ENCODE measurements at regions not wholly inside any gene's neighbourhood (a gene's known extent, or its start where the extent isn't known, plus 50 kb on each side); places are given as distances from the start of the nearest gene placed in this dataset.

- Mint-ChIP-seq H3K9me3 (peaks cover 1% of the 10 kb centered on the region), H3K27ac (no peak overlapping the region), H3K4me1 (no peaks in the 10 kb centered on the region), H3K4me3 (no peak overlapping the region), H3K36me3 (no peaks in the 10 kb centered on the region), H3K27me3 (no peaks in the 10 kb centered on the region)
- ATAC-seq (ENCODE audit: low read depth) (no peak), DNase-seq (no peak)
- POLR2A ChIA-PET: no interaction called here
Observed at GRCh38 chr4:96139251-96139929, 299.5 kb downstream of the PDHA2 start.

- DNase-seq (no peak), ATAC-seq (ENCODE audit: low read depth) (no peak)
- H3K27me3 Mint-ChIP-seq: no peaks in the 10 kb centered on the region
- H3K27ac Mint-ChIP-seq: no peak overlapping the region
- H3K36me3 Mint-ChIP-seq: no peaks in the 10 kb centered on the region
- POLR2A ChIA-PET: no interaction called here
- no peak overlapping the region for H3K4me3 Mint-ChIP-seq
- no peaks in the 10 kb centered on the region for H3K9me3 Mint-ChIP-seq
- no peaks in the 10 kb centered on the region for H3K4me1 Mint-ChIP-seq
Observed at GRCh38 chr4:96145601-96146000, 305.7 kb downstream of the PDHA2 start.

GRCh38 chr4:96146686-96147085, 306.8 kb downstream of the PDHA2 start:
- POLR2A ChIA-PET: no interaction called here
- no peak for ATAC-seq (ENCODE audit: low read depth)
- no peaks in the 10 kb centered on the region for H3K36me3 Mint-ChIP-seq
- no peaks in the 10 kb centered on the region for H3K9me3 Mint-ChIP-seq
- no peaks in the 10 kb centered on the region for H3K27me3 Mint-ChIP-seq
- no peak overlapping the region for H3K27ac Mint-ChIP-seq
- H3K4me3 Mint-ChIP-seq: no peak overlapping the region
- H3K4me1 Mint-ChIP-seq: no peaks in the 10 kb centered on the region
- DNase-seq: no peak

- Mint-ChIP-seq H3K9me3 (no peaks in the 10 kb centered on the region), H3K27me3 (no peaks in the 10 kb centered on the region), H3K4me1 (no peaks in the 10 kb centered on the region), H3K36me3 (no peaks in the 10 kb centered on the region), H3K27ac (no peak overlapping the region), H3K4me3 (no peak overlapping the region)
- POLR2A ChIA-PET: no interaction called here
- DNase-seq: no peak
- ATAC-seq (ENCODE audit: low read depth): no peak
Observed at GRCh38 chr4:96149894-96150293, 310.0 kb downstream of the PDHA2 start.

- no peaks in the 10 kb centered on the region for H3K36me3 Mint-ChIP-seq
- H3K9me3 Mint-ChIP-seq: no peaks in the 10 kb centered on the region
- H3K4me3 Mint-ChIP-seq: no peak overlapping the region
- no peak overlapping the region for H3K27ac Mint-ChIP-seq
- POLR2A ChIA-PET: no interaction called here
- ATAC-seq (ENCODE audit: low read depth) (no peak), DNase-seq (no peak)
- H3K27me3 Mint-ChIP-seq: no peaks in the 10 kb centered on the region
- H3K4me1 Mint-ChIP-seq: no peaks in the 10 kb centered on the region
Observed at GRCh38 chr4:96150466-96150865, 310.6 kb downstream of the PDHA2 start.

- H3K27me3 Mint-ChIP-seq: no peaks in the 10 kb centered on the region
- H3K4me1 Mint-ChIP-seq: no peaks in the 10 kb centered on the region
- POLR2A ChIA-PET: no interaction called here
- ATAC-seq (ENCODE audit: low read depth) (no peak), DNase-seq (no peak)
- H3K9me3 Mint-ChIP-seq: no peaks in the 10 kb centered on the region
- H3K27ac Mint-ChIP-seq: no peak overlapping the region
- no peak overlapping the region for H3K4me3 Mint-ChIP-seq
- no peaks in the 10 kb centered on the region for H3K36me3 Mint-ChIP-seq
Observed at GRCh38 chr4:96152824-96153223, 312.9 kb downstream of the PDHA2 start.

- ATAC-seq (ENCODE audit: low read depth) (no peak), DNase-seq (no peak)
- Mint-ChIP-seq H3K27ac (no peak overlapping the region), H3K9me3 (no peaks in the 10 kb centered on the region), H3K4me3 (no peak overlapping the region), H3K4me1 (no peaks in the 10 kb centered on the region), H3K27me3 (no peaks in the 10 kb centered on the region), H3K36me3 (no peaks in the 10 kb centered on the region)
- POLR2A ChIA-PET: no interaction called here
Observed at GRCh38 chr4:96154676-96155075, 314.8 kb downstream of the PDHA2 start.

- POLR2A ChIA-PET: no interaction called here
- ATAC-seq (ENCODE audit: low read depth) (no peak), DNase-seq (no peak)
- Mint-ChIP-seq H3K9me3 (no peaks in the 10 kb centered on the region), H3K27ac (no peak overlapping the region), H3K27me3 (no peaks in the 10 kb centered on the region), H3K4me1 (no peaks in the 10 kb centered on the region), H3K4me3 (no peak overlapping the region), H3K36me3 (no peaks in the 10 kb centered on the region)
Observed at GRCh38 chr4:96162636-96163035, 322.7 kb downstream of the PDHA2 start.

- Mint-ChIP-seq H3K4me3 (no peak overlapping the region), H3K27ac (no peak overlapping the region), H3K36me3 (no peaks in the 10 kb centered on the region), H3K27me3 (no peaks in the 10 kb centered on the region), H3K9me3 (no peaks in the 10 kb centered on the region), H3K4me1 (no peaks in the 10 kb centered on the region)
- no peak for DNase-seq
- ATAC-seq (ENCODE audit: low read depth): no peak
- POLR2A ChIA-PET: no interaction called here
Observed at GRCh38 chr4:96164814-96165351, 325.0 kb downstream of the PDHA2 start.

- POLR2A ChIA-PET: no interaction called here
- Mint-ChIP-seq H3K4me3 (no peak overlapping the region), H3K9me3 (no peaks in the 10 kb centered on the region), H3K4me1 (no peaks in the 10 kb centered on the region), H3K36me3 (no peaks in the 10 kb centered on the region), H3K27me3 (no peaks in the 10 kb centered on the region), H3K27ac (no peak overlapping the region)
- DNase-seq: no peak
- ATAC-seq (ENCODE audit: low read depth): no peak
Observed at GRCh38 chr4:96166806-96167205, 326.9 kb downstream of the PDHA2 start.

- no peaks in the 10 kb centered on the region for H3K4me1 Mint-ChIP-seq
- no peaks in the 10 kb centered on the region for H3K36me3 Mint-ChIP-seq
- H3K4me3 Mint-ChIP-seq: no peak overlapping the region
- no peaks in the 10 kb centered on the region for H3K9me3 Mint-ChIP-seq
- POLR2A ChIA-PET: no interaction called here
- H3K27ac Mint-ChIP-seq: no peak overlapping the region
- no peak for DNase-seq
- no peaks in the 10 kb centered on the region for H3K27me3 Mint-ChIP-seq
- no peak for ATAC-seq (ENCODE audit: low read depth)
Observed at GRCh38 chr4:96170198-96170597, 330.3 kb downstream of the PDHA2 start.

GRCh38 chr4:96173756-96174155, 333.9 kb downstream of the PDHA2 start:
- H3K27me3 Mint-ChIP-seq: no peaks in the 10 kb centered on the region
- no peak overlapping the region for H3K27ac Mint-ChIP-seq
- H3K4me1 Mint-ChIP-seq: no peaks in the 10 kb centered on the region
- DNase-seq (no peak), ATAC-seq (ENCODE audit: low read depth) (no peak)
- H3K36me3 Mint-ChIP-seq: no peaks in the 10 kb centered on the region
- POLR2A ChIA-PET: no interaction called here
- no peak overlapping the region for H3K4me3 Mint-ChIP-seq
- no peaks in the 10 kb centered on the region for H3K9me3 Mint-ChIP-seq

- no peaks in the 10 kb centered on the region for H3K4me1 Mint-ChIP-seq
- no peak overlapping the region for H3K4me3 Mint-ChIP-seq
- ATAC-seq (ENCODE audit: low read depth) (no peak), DNase-seq (no peak)
- H3K27me3 Mint-ChIP-seq: no peaks in the 10 kb centered on the region
- H3K36me3 Mint-ChIP-seq: no peaks in the 10 kb centered on the region
- no peaks in the 10 kb centered on the region for H3K9me3 Mint-ChIP-seq
- no peak overlapping the region for H3K27ac Mint-ChIP-seq
- POLR2A ChIA-PET: no interaction called here
Observed at GRCh38 chr4:96175871-96176270, 336.0 kb downstream of the PDHA2 start.

- no peaks in the 10 kb centered on the region for H3K9me3 Mint-ChIP-seq
- no peak for ATAC-seq (ENCODE audit: low read depth)
- H3K36me3 Mint-ChIP-seq: no peaks in the 10 kb centered on the region
- H3K4me1 Mint-ChIP-seq: no peaks in the 10 kb centered on the region
- H3K27me3 Mint-ChIP-seq: no peaks in the 10 kb centered on the region
- DNase-seq: no peak
- H3K27ac Mint-ChIP-seq: no peak overlapping the region
- POLR2A ChIA-PET: no interaction called here
- H3K4me3 Mint-ChIP-seq: no peak overlapping the region
Observed at GRCh38 chr4:96183611-96184010, 343.7 kb downstream of the PDHA2 start.

GRCh38 chr4:96186593-96186992, 346.7 kb downstream of the PDHA2 start:
- ATAC-seq (ENCODE audit: low read depth): no peak
- DNase-seq: no peak
- POLR2A ChIA-PET: no interaction called here

More at GRCh38 chr4:96186593-96186992, 346.7 kb downstream of the PDHA2 start:
- Mint-ChIP-seq H3K27me3 (no peaks in the 10 kb centered on the region), H3K9me3 (peaks cover 2% of the 10 kb centered on the region), H3K36me3 (no peaks in the 10 kb centered on the region), H3K27ac (no peak overlapping the region), H3K4me1 (no peaks in the 10 kb centered on the region), H3K4me3 (no peak overlapping the region)

Data from activated naive CD8-positive, alpha-beta T cell treated with anti-CD3 and anti-CD28 coated beads, Interleukin-2, amount 10 ng/mL, durations not matched to agents 7 days and 5 days (primary cell).